ENCODE measurements at regions not wholly inside any gene's neighbourhood (a gene's known extent, or its start where the extent isn't known, plus 50 kb on each side); places are given as distances from the start of the nearest gene placed in this dataset.

DNA sequence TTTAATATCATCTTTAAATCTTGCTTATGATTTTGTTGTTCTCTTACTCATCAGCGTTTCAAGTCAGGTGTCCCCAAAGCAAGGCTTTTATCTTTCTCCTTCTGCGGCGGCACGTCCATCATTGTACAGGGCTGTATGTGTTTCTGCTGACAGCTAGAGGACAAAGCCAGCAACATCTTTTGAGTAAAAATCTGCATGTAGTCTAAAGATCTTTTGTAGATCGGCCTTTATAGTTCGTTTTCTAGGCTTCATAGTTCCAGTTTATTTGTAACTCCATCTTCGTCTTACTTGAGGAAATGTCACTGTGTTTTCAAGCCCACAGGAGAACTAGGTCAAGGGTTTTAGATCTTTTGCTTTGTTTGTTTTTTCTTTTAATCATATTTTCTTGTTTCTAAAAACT, 211.4 kb upstream of the TOPAZ1 start:
- Histone ChIP-seq H3K4me1 (ENCODE audit: control insufficient read depth, insufficient read depth, low read length) (peaks cover 17% of the 10 kb centered on the region), H3K4me3 (ENCODE audit: low read length) (no peak overlapping the region), H3K36me3 (ENCODE audit: control insufficient read depth, insufficient read depth, low read length, severe bottlenecking) (no peaks in the 10 kb centered on the region), H3K9ac (ENCODE audit: low read length) (no peak overlapping the region), H3K9me3 (ENCODE audit: control insufficient read depth, low read length) (no peaks in the 10 kb centered on the region), H3K27me3 (replicated peaks; ENCODE audit: control insufficient read depth, insufficient read depth, low read length) (no peaks in the 10 kb centered on the region)
- no peak for DNase-seq (ENCODE audit: low read depth)

GRCh38 chr3:44030687-44031305, 210.9 kb upstream of the TOPAZ1 start:
- H3K9me3 ChIP-seq (ENCODE audit: control insufficient read depth, low read length) = no peaks in the 10 kb centered on the region
- no peaks in the 10 kb centered on the region for H3K27me3 ChIP-seq (replicated peaks; ENCODE audit: control insufficient read depth, insufficient read depth, low read length)
- no peak overlapping the region for H3K4me3 ChIP-seq (ENCODE audit: low read length)
- H3K4me1 ChIP-seq (ENCODE audit: control insufficient read depth, insufficient read depth, low read length) = peaks cover 17% of the 10 kb centered on the region
- no peak overlapping the region for H3K9ac ChIP-seq (ENCODE audit: low read length)
- no peaks in the 10 kb centered on the region for H3K36me3 ChIP-seq (ENCODE audit: control insufficient read depth, insufficient read depth, low read length, severe bottlenecking)
- DNase-seq (ENCODE audit: low read depth) = no peak

- no peaks in the 10 kb centered on the region for H3K27me3 ChIP-seq (replicated peaks; ENCODE audit: control insufficient read depth, insufficient read depth, low read length)
- H3K4me1 ChIP-seq (ENCODE audit: control insufficient read depth, insufficient read depth, low read length) = peaks cover 17% of the 10 kb centered on the region
- DNase-seq (ENCODE audit: low read depth) = no peak
- H3K4me3 ChIP-seq (ENCODE audit: low read length) = no peak overlapping the region
- no peak overlapping the region for H3K9ac ChIP-seq (ENCODE audit: low read length)
- no peaks in the 10 kb centered on the region for H3K9me3 ChIP-seq (ENCODE audit: control insufficient read depth, low read length)
- H3K36me3 ChIP-seq (ENCODE audit: control insufficient read depth, insufficient read depth, low read length, severe bottlenecking) = no peaks in the 10 kb centered on the region
Measured at GRCh38 chr3:44031387-44032380, 210.0 kb upstream of the TOPAZ1 start.

DNA sequence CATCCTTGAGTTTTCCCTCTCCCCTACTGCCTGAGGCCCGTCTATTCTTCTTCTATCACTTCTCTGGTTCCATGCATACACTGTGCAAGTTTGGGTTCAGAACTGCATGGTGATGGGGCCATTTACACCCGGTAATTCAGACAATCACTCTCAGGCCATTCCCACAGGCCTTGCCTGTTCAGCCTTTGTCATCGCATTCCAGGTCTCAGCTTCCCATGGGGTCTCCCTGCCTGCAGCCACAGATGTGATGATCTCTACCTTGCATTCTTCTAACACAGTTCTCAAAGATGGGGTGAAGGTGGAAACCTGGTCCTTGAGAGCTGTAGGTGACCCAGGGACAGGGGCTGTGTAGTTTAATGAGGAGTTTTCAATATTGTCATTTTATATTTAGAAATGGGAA, 209.2 kb upstream of the TOPAZ1 start:
- Histone ChIP-seq H3K9ac (ENCODE audit: low read length) (no peak overlapping the region), H3K4me1 (ENCODE audit: control insufficient read depth, insufficient read depth, low read length) (peaks cover 17% of the 10 kb centered on the region), H3K27me3 (replicated peaks; ENCODE audit: control insufficient read depth, insufficient read depth, low read length) (no peaks in the 10 kb centered on the region), H3K4me3 (ENCODE audit: low read length) (no peak overlapping the region), H3K36me3 (ENCODE audit: control insufficient read depth, insufficient read depth, low read length, severe bottlenecking) (no peaks in the 10 kb centered on the region), H3K9me3 (ENCODE audit: control insufficient read depth, low read length) (no peaks in the 10 kb centered on the region)
- no peak for DNase-seq (ENCODE audit: low read depth)

GRCh38 chr3:44033123-44033522, 208.6 kb upstream of the TOPAZ1 start:
- no peak for DNase-seq (ENCODE audit: low read depth)
- no peaks in the 10 kb centered on the region for H3K9me3 ChIP-seq (ENCODE audit: control insufficient read depth, low read length)
- no peak overlapping the region for H3K4me3 ChIP-seq (ENCODE audit: low read length)
- H3K9ac ChIP-seq (ENCODE audit: low read length) = no peak overlapping the region
- H3K36me3 ChIP-seq (ENCODE audit: control insufficient read depth, insufficient read depth, low read length, severe bottlenecking) = no peaks in the 10 kb centered on the region
- H3K27me3 ChIP-seq (replicated peaks; ENCODE audit: control insufficient read depth, insufficient read depth, low read length) = no peaks in the 10 kb centered on the region
- peaks cover 17% of the 10 kb centered on the region for H3K4me1 ChIP-seq (ENCODE audit: control insufficient read depth, insufficient read depth, low read length)

DNA sequence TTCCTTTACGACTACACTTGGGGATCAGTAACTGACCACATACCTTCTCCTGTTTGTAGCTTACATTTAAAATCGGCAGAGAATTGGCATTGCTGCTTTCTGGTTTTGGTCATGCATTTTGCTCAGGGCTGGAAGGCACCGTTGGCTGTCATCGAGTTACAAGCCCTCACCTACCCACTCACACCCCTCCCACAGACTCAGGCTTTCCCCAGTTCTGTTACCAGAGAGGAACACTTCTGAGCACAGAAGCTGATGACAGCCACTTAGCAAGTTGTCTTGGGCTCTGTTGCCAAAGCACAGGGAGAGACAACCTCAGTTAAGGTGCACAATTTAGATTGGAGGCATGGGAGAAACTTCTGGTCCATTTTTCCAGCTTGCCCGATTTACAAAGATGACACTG, 204.8 kb upstream of the TOPAZ1 start:
- Histone ChIP-seq H3K4me1 (ENCODE audit: control insufficient read depth, insufficient read depth, low read length) (peaks cover 8% of the 10 kb centered on the region), H3K9ac (ENCODE audit: low read length) (no peak overlapping the region), H3K36me3 (ENCODE audit: control insufficient read depth, insufficient read depth, low read length, severe bottlenecking) (no peaks in the 10 kb centered on the region), H3K9me3 (ENCODE audit: control insufficient read depth, low read length) (no peaks in the 10 kb centered on the region), H3K27me3 (replicated peaks; ENCODE audit: control insufficient read depth, insufficient read depth, low read length) (no peaks in the 10 kb centered on the region), H3K4me3 (ENCODE audit: low read length) (no peak overlapping the region)
- DNase-seq (ENCODE audit: low read depth) = no peak

GRCh38 chr3:44039006-44039405, 202.7 kb upstream of the TOPAZ1 start:
- Histone ChIP-seq H3K27me3 (replicated peaks; ENCODE audit: control insufficient read depth, insufficient read depth, low read length) (no peaks in the 10 kb centered on the region), H3K4me1 (ENCODE audit: control insufficient read depth, insufficient read depth, low read length) (no peaks in the 10 kb centered on the region), H3K36me3 (ENCODE audit: control insufficient read depth, insufficient read depth, low read length, severe bottlenecking) (no peaks in the 10 kb centered on the region), H3K9ac (ENCODE audit: low read length) (no peak overlapping the region), H3K9me3 (ENCODE audit: control insufficient read depth, low read length) (no peaks in the 10 kb centered on the region), H3K4me3 (ENCODE audit: low read length) (no peak overlapping the region)
- no peak for DNase-seq (ENCODE audit: low read depth)

GRCh38 chr3:44041726-44042125, 200.0 kb upstream of the TOPAZ1 start:
- Histone ChIP-seq H3K9ac (ENCODE audit: low read length) (no peak overlapping the region), H3K27me3 (replicated peaks; ENCODE audit: control insufficient read depth, insufficient read depth, low read length) (no peaks in the 10 kb centered on the region), H3K4me1 (ENCODE audit: control insufficient read depth, insufficient read depth, low read length) (no peaks in the 10 kb centered on the region), H3K9me3 (ENCODE audit: control insufficient read depth, low read length) (no peaks in the 10 kb centered on the region), H3K36me3 (ENCODE audit: control insufficient read depth, insufficient read depth, low read length, severe bottlenecking) (no peaks in the 10 kb centered on the region), H3K4me3 (ENCODE audit: low read length) (no peak overlapping the region)
- no peak for DNase-seq (ENCODE audit: low read depth)

DNA sequence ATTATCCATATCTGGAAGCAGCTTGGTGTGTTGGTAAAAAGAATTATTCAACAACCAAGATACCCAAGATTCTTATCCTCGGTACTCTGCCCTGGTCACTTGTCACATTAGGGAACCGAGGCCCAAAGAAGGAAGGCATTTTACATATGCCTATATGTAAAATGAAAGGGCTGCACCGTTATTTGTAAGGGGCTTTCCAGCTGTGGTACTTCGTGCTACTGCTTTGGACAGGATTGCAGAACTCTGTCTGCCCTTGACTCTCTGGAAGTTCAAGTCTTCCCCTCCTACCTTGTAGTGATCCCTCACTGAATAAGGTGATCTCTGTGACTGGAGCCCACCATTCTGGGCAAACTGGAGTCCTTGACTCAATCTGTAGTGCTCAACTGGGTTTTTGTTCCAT, 198.9 kb upstream of the TOPAZ1 start:
- Histone ChIP-seq H3K9ac (ENCODE audit: low read length) (no peak overlapping the region), H3K4me3 (ENCODE audit: low read length) (no peak overlapping the region), H3K36me3 (ENCODE audit: control insufficient read depth, insufficient read depth, low read length, severe bottlenecking) (no peaks in the 10 kb centered on the region), H3K9me3 (ENCODE audit: control insufficient read depth, low read length) (no peaks in the 10 kb centered on the region), H3K27me3 (replicated peaks; ENCODE audit: control insufficient read depth, insufficient read depth, low read length) (no peaks in the 10 kb centered on the region), H3K4me1 (ENCODE audit: control insufficient read depth, insufficient read depth, low read length) (no peaks in the 10 kb centered on the region)
- DNase-seq (ENCODE audit: low read depth) = no peak

- DNase-seq (ENCODE audit: low read depth) = no peak
- Histone ChIP-seq H3K9me3 (ENCODE audit: control insufficient read depth, low read length) (no peaks in the 10 kb centered on the region), H3K36me3 (ENCODE audit: control insufficient read depth, insufficient read depth, low read length, severe bottlenecking) (peaks cover 7% of the 10 kb centered on the region), H3K4me3 (ENCODE audit: low read length) (no peak overlapping the region), H3K9ac (ENCODE audit: low read length) (no peak overlapping the region), H3K27me3 (replicated peaks; ENCODE audit: control insufficient read depth, insufficient read depth, low read length) (no peaks in the 10 kb centered on the region), H3K4me1 (ENCODE audit: control insufficient read depth, insufficient read depth, low read length) (peaks cover 7% of the 10 kb centered on the region)
Measured at GRCh38 chr3:44045476-44046275, 196.0 kb upstream of the TOPAZ1 start.

DNA sequence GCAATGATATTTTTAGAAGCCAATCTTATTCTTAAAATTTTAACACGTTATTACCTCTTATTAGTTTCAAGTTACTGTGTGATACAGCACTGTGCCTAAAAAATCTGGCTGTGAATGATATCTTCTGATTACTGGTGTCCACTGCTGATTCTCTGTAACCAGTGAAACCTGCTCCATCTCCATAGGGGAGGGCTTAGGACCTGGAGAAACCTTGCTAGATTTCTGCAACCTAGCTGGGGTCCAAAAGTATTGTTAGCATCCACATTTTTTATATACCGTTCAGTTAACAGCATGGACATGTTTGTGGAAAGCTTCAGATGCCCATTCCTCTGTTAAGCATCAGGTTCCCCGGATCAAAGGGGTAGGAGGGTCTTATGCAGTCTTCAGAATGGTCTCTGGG, 193.9 kb upstream of the TOPAZ1 start:
- no peak overlapping the region for H3K9ac ChIP-seq (ENCODE audit: low read length)
- H3K4me3 ChIP-seq (ENCODE audit: low read length) = no peak overlapping the region
- H3K9me3 ChIP-seq (ENCODE audit: control insufficient read depth, low read length) = no peaks in the 10 kb centered on the region
- H3K4me1 ChIP-seq (ENCODE audit: control insufficient read depth, insufficient read depth, low read length) = peaks cover 7% of the 10 kb centered on the region
- DNase-seq (ENCODE audit: low read depth) = no peak
- H3K27me3 ChIP-seq (replicated peaks; ENCODE audit: control insufficient read depth, insufficient read depth, low read length) = no peaks in the 10 kb centered on the region
- peaks cover 10% of the 10 kb centered on the region for H3K36me3 ChIP-seq (ENCODE audit: control insufficient read depth, insufficient read depth, low read length, severe bottlenecking)
